Activated naive CD8-positive, alpha-beta T cell treated with anti-CD3 and anti-CD28 coated beads, Interleukin-2, amount 10 ng/mL, durations not matched to agents 7 days and 5 days (primary cell): ENCODE measurements at regions not wholly inside any gene's neighbourhood (a gene's known extent, or its start where the extent isn't known, plus 50 kb on each side); places are given as distances from the start of the nearest gene placed in this dataset.
A peak's percentile ranks its signal among the peaks of the same experiment; 100 is the strongest.

Source experiments
- ATAC-seq: fragments of 150-1000 bp; cut with Tn5 transposase; one replicate; pipeline ENCODE4 v1.10.0; 2021; ENCODE audit warnings: low read depth, moderate library complexity
- POLR2A ChIA-PET: fragments of 350-600 bp; sonication (Branson Sonifier 250); formaldehyde crosslinking; loops from one replicate; lab custom pipeline; 2021; ENCODE audit warnings: antibody characterized with exemption; lab: Charles Lee
- DNase-seq: peaks from one replicate; pipeline ENCODE4 v3.0.0; 2021
- H3K27ac Mint-ChIP-seq: one replicate; pipeline ENCODE4 v1.8.0; 2022; ENCODE audit warnings: mild to moderate bottlenecking, mixed read lengths
- H3K27me3 Mint-ChIP-seq: one replicate; pipeline ENCODE4 v1.8.0; 2022; ENCODE audit warnings: mild to moderate bottlenecking, moderate library complexity, mixed read lengths
- H3K36me3 Mint-ChIP-seq: one replicate; pipeline ENCODE4 v1.8.0; 2021; ENCODE audit warnings: mild to moderate bottlenecking, mixed read lengths
- H3K4me1 Mint-ChIP-seq: one replicate; pipeline ENCODE4 v1.8.0; 2021; ENCODE audit warnings: mixed read lengths
- H3K4me3 Mint-ChIP-seq: one replicate; pipeline ENCODE4 v1.8.0; 2022; ENCODE audit warnings: mild to moderate bottlenecking, moderate library complexity, mixed read lengths
- H3K9me3 Mint-ChIP-seq: one replicate; pipeline ENCODE4 v1.8.0; 2021; ENCODE audit warnings: mixed read lengths

DNA sequence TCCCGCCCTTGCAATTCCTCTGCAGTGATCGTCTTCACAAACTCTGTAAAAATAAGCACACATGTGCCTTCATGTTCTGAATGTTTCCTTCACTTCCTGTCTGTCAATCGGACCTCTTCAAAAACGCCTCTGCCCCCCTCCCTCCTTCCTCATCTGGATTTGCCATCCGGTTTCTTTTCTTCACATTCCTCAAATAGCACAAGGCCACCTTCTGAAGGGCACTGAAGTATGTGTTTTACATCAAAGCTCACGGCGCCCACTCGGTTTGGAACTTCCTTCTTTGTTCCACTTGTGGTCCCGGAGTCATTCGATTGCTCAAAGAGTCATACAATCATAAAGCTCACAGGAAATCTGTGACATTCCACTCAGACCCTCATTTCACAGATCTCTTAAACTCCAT lies 758.1 kb upstream of the SALL3 start:
- H3K27ac Mint-ChIP-seq, result no peak overlapping the region

DNA sequence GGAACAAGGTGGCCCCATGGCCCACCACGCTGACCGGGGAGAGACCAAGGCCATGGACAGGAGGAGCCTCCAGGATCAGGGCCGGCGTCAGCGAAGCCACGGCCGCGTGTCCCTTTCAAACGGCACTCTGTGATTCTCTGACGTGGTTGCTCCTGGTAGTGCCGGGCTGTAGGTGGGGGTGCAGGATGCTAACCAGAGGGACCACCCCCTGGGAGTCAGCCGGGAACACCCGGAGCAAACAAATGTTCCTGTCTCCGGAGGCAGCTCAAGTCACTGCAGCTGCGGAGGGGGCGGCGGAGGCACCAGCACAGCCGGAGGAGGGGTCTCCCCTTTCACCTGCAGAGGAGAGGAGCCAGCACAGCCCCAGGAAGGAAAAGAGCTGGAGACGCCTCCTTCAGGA lies 750.6 kb upstream of the SALL3 start:
- Mint-ChIP-seq H3K36me3 (no peaks in the 10 kb centered on the region), H3K27me3 (peaks cover 3% of the 10 kb centered on the region)

More for the DNA sequence above, 758.1 kb upstream of the SALL3 start:
- no peaks in the 10 kb centered on the region for H3K9me3 Mint-ChIP-seq
- POLR2A ChIA-PET, result no interaction called here
- H3K36me3 Mint-ChIP-seq, result no peaks in the 10 kb centered on the region
- no peaks in the 10 kb centered on the region for H3K4me1 Mint-ChIP-seq
- no peak for ATAC-seq
- DNase-seq, result no peak
- peaks cover 3% of the 10 kb centered on the region for H3K27me3 Mint-ChIP-seq
- H3K4me3 Mint-ChIP-seq, result no peak overlapping the region

DNA sequence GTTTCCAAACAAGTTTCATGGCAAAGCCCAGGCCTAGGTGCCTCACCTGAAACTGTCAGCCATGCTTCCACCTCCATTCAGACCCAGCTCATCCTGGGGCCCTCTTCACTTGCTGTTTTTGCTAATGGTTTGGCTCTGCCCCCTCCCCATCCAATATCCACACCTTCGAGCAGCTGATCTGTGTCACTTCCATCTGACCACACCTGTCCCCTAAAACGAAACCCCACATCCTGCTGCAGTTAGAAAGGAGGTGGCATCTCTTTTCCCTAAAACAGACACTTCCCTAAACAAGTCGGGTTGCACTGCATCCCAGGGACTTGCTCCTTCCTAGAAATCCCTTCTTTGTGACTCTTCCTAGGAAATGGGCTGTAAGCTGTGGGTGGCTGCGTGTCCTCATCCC lies 748.7 kb upstream of the SALL3 start:
- H3K36me3 Mint-ChIP-seq, result no peaks in the 10 kb centered on the region
- H3K9me3 Mint-ChIP-seq, result peaks cover 4% of the 10 kb centered on the region
- no peaks in the 10 kb centered on the region for H3K27me3 Mint-ChIP-seq
- H3K4me1 Mint-ChIP-seq, result no peaks in the 10 kb centered on the region
- POLR2A ChIA-PET, result no interaction called here
- H3K27ac Mint-ChIP-seq, result no peak overlapping the region
- ATAC-seq, result no peak
- no peak overlapping the region for H3K4me3 Mint-ChIP-seq
- DNase-seq, result no peak

More for the DNA sequence above, 750.6 kb upstream of the SALL3 start:
- no peak overlapping the region for H3K27ac Mint-ChIP-seq
- H3K4me1 Mint-ChIP-seq, result no peaks in the 10 kb centered on the region
- no peak overlapping the region for H3K4me3 Mint-ChIP-seq
- POLR2A ChIA-PET, result no interaction called here
- H3K9me3 Mint-ChIP-seq, result peaks cover 4% of the 10 kb centered on the region
- DNase-seq (no peak), ATAC-seq (no peak)

DNA sequence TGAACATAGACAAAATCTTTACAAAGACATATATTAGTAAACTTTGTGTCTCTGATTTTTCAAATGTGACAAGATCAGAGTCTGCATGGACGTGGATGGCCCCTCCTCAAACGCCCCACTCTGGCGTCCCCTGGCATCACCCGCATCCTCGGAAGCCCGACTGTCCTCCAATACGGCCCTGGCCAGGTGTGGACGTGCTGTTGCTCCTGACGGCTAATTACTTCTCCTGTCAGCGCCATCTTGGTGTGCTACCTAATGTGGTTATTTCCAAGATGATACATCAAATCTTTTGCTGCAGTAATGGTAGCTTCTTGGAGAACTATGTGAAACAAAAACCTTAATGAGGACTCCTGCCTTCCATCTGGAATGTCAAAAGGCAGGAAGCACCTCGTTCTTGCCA lies 747.4 kb upstream of the SALL3 start:
- H3K4me1 Mint-ChIP-seq, result no peaks in the 10 kb centered on the region
- DNase-seq (no peak), ATAC-seq (no peak)
- H3K9me3 Mint-ChIP-seq, result peaks cover 4% of the 10 kb centered on the region
- no peaks in the 10 kb centered on the region for H3K36me3 Mint-ChIP-seq
- POLR2A ChIA-PET, result no interaction called here
- H3K4me3 Mint-ChIP-seq, result no peak overlapping the region
- H3K27ac Mint-ChIP-seq, result no peak overlapping the region
- H3K27me3 Mint-ChIP-seq, result no peaks in the 10 kb centered on the region

DNA sequence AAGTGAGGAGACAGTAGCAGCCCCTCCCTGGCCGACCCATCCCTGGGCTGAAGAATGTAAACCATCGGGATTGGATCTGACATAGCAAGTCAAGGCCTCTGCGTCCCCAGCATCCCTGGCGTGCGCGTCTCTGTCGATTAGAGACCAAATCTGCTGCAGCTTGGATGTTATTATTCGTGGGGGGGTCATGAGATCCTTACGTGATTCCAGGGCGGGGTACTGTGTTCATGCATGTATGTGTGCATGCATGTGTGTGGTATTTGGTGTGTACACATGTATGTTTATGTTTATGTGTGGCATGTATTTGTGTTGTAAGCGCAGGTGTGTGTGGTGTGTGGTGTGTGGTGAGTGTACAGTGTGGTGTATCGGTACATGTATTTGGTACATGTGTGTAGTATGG lies 741.8 kb upstream of the SALL3 start:
- DNase-seq, result no peak
- peaks cover 2% of the 10 kb centered on the region for H3K4me1 Mint-ChIP-seq
- ATAC-seq, result no peak
- POLR2A ChIA-PET, result no interaction called here
- no peak overlapping the region for H3K4me3 Mint-ChIP-seq
- peaks cover 2% of the 10 kb centered on the region for H3K36me3 Mint-ChIP-seq
- peaks cover 5% of the 10 kb centered on the region for H3K9me3 Mint-ChIP-seq
- no peak overlapping the region for H3K27ac Mint-ChIP-seq
- H3K27me3 Mint-ChIP-seq, result peaks cover under 1% of the 10 kb centered on the region

DNA sequence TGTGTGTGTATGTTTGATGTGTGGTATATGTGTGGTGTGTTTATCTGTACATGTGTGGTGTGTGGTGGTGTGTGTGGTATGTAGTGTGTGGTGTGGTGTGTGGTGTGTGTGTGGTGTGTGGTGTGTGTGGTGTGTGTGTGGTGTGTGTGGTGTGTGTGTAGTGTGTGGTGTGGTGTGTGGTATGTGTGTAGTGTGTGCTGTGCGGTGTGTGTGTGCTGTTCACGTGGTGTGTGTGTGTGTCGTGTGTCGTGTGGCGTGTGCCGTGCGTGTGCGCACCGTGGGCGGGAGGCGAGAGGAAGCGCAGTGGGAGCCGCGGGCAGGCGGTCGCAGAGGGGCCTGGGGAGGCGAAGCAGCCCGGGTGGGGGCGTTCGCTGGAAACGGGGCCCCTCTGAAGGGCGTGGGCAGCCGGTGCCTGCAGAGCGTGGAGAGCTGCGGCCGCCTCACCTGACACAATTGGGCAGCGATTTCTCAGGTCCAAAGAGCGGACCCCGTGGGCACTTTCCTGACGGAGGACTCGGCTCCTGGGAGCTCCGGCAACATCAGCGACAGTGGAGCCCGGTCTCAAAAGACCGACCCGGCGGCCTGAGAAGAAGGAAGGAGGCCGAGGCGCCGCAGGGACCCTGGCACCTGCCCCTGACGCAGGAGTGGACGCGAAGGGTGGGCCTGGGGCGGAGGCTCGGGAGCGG lies 741.1 kb upstream of the SALL3 start:
- peaks cover 5% of the 10 kb centered on the region for H3K9me3 Mint-ChIP-seq
- H3K4me3 Mint-ChIP-seq, result no peak overlapping the region
- ATAC-seq (peak; percentile 33), DNase-seq (no peak)
- POLR2A ChIA-PET, result no interaction called here
- H3K36me3 Mint-ChIP-seq, result peaks cover 2% of the 10 kb centered on the region
- H3K27me3 Mint-ChIP-seq, result peaks cover 2% of the 10 kb centered on the region
- H3K27ac Mint-ChIP-seq, result no peak overlapping the region
- H3K4me1 Mint-ChIP-seq, result peaks cover 2% of the 10 kb centered on the region

DNA sequence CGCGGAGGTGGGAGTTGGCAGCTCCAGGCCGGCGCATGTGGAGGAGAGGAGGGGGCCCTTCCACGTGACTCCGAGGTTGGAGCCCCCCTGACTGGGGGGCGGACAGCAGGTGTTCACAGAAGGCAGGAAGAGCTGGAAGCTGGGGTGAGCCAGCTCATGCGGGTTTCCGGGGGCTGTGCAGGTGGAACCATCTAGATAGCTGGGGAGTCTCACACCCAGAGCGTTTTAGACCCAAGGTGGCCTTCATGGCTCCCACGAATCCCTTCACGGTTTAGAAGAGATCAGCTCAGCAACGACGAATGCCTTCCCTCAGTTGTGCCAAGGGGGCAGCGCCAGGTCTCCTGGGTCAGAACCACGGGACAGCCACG lies 740.5 kb upstream of the SALL3 start:
- DNase-seq, result no peak
- no peak for ATAC-seq
- POLR2A ChIA-PET, result no interaction called here

DNA sequence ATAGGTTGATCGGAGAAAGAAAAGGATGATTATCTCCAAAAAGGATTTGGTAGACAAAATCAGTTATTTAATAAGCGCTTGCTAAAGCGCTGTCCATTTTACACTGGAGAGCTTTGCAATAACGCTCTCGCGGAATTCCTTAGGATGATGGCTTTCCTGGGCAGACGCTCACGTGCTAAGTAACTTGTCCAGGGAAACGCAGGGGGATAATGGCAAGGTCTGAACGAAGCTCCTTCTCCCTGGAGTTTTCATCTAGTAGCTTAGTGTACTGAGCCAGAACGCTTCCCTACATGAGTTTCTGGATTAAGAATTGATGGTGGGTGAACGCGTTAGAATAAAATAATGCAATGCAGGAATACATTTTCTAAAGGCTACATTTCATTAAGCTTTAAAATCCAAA lies 739.5 kb upstream of the SALL3 start:
- Mint-ChIP-seq H3K4me3 (no peak overlapping the region), H3K4me1 (peaks cover 2% of the 10 kb centered on the region), H3K27ac (no peak overlapping the region), H3K9me3 (peaks cover 5% of the 10 kb centered on the region), H3K36me3 (peaks cover 2% of the 10 kb centered on the region), H3K27me3 (peaks cover 2% of the 10 kb centered on the region)
- POLR2A ChIA-PET, result no interaction called here
- ATAC-seq (no peak), DNase-seq (no peak)

More for the DNA sequence above, 740.5 kb upstream of the SALL3 start:
- H3K4me3 Mint-ChIP-seq, result no peak overlapping the region
- H3K36me3 Mint-ChIP-seq, result peaks cover 2% of the 10 kb centered on the region
- H3K4me1 Mint-ChIP-seq, result peaks cover 2% of the 10 kb centered on the region
- no peak overlapping the region for H3K27ac Mint-ChIP-seq
- peaks cover 5% of the 10 kb centered on the region for H3K9me3 Mint-ChIP-seq
- H3K27me3 Mint-ChIP-seq, result peaks cover 2% of the 10 kb centered on the region

DNA sequence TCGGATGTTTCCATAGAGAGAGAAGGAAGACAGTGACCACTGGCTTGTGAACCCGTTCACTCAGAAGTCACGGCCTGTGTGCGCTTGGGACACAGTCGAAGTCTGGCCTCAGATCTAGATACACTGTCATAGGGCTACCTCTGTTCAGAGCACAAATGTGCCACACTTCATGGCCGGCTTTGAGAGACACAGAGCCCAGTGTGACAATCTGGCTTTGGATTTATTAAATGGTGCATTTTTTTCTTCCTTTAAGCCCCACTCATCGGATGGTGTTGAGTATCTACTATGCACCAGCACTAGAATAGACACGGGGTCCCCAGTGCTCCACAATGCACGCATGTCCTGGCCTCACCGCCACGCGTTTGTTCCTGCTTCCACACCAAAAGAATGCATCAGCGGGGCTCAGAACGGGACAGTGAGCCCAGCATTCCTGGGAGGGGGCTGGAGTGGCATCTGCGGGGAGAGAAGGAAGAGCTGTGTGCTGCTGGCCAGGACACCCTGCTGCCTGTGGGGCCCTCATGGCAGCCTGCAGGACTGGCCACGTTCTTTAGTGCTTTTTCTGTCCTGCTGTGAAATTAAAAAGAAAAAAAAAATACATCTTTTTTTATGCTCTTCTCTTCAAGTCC lies 738.9 kb upstream of the SALL3 start:
- ATAC-seq (no peak), DNase-seq (no peak)
- peaks cover 2% of the 10 kb centered on the region for H3K36me3 Mint-ChIP-seq
- H3K4me1 Mint-ChIP-seq, result peaks cover 2% of the 10 kb centered on the region
- peaks cover 5% of the 10 kb centered on the region for H3K9me3 Mint-ChIP-seq
- H3K4me3 Mint-ChIP-seq, result no peak overlapping the region
- H3K27me3 Mint-ChIP-seq, result peaks cover 2% of the 10 kb centered on the region
- POLR2A ChIA-PET, result no interaction called here
- no peak overlapping the region for H3K27ac Mint-ChIP-seq

DNA sequence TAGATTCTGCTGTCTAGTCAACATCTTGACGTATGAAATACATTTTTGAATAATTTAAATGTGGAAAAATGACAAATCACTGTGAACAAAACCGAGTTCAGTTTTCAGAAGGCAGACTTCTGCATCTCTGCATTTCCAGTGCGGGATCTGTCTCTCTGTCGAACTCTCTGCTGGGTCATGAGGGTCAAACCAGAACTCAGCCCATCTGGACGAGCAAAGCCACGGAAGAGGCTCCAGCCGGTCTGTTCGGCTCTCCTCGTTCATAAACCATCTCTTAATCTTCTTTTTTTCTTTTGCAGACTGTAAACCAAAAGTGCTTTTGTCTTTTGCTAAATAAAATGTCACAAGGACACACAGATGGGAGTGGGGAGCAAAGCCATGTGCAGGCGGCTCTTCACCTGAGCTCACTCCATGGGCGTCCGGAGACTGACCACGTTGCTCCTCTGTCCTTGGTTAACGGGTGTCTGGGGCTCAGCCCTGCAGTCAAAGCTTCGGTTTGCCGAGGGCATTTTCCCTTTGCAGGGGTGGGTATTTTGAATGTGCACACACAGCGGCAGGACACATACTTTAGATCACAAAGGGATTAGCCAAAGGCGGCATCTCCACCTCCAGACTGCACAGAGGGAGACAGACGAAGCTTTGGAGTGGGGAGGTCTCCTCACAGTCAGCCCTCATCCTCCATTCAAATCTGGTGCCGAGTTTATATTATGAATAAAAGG lies 737.9 kb upstream of the SALL3 start:
- peaks cover 2% of the 10 kb centered on the region for H3K36me3 Mint-ChIP-seq
- no peak for ATAC-seq
- H3K27me3 Mint-ChIP-seq, result peaks cover 2% of the 10 kb centered on the region
- peaks cover 5% of the 10 kb centered on the region for H3K9me3 Mint-ChIP-seq
- H3K4me1 Mint-ChIP-seq, result peaks cover 2% of the 10 kb centered on the region
- POLR2A ChIA-PET, result no interaction called here
- H3K4me3 Mint-ChIP-seq, result no peak overlapping the region
- no peak for DNase-seq
- H3K27ac Mint-ChIP-seq, result no peak overlapping the region

DNA sequence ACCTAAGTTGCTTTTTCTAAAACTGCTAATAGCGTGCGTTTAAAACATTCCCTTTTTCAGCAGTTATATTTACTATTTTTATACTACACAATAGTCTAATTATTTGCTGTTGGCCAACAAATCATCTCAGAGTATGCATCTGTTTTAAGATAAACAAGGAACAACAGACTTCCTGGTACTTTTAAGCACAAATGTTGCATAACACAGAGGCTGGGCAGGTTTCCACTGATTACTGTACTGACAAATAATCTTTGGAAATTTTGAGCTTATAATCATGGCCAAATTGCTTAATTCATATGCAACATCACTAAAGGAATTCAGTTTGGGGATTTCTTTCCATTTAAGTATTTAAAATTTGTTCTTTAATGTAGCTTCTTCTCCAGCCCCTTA lies 737.4 kb upstream of the SALL3 start:
- H3K9me3 Mint-ChIP-seq, result peaks cover 5% of the 10 kb centered on the region
- DNase-seq (no peak), ATAC-seq (no peak)
- H3K36me3 Mint-ChIP-seq, result peaks cover 2% of the 10 kb centered on the region
- H3K4me1 Mint-ChIP-seq, result peaks cover 2% of the 10 kb centered on the region
- POLR2A ChIA-PET, result no interaction called here
- peaks cover 2% of the 10 kb centered on the region for H3K27me3 Mint-ChIP-seq
- no peak overlapping the region for H3K27ac Mint-ChIP-seq
- no peak overlapping the region for H3K4me3 Mint-ChIP-seq

DNA sequence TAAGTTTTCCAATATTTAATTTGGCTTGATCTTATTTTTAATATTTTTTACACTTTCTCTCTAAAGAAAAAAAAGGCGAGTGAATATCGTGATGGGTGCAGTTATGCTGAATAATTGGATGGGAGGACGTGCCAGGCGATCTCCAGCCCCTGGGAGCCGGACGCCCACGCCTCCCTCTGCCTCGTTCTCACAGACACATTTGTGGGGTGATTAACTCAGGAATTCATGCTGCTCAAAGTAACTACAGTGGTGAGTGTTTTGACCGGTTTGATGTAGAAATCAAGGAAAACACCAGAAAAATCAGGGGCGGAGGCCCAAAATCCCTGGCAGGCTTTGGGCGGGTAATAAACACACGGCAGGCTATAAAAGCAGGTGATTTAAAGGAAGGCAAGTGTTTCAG lies 736.8 kb upstream of the SALL3 start:
- Mint-ChIP-seq H3K36me3 (peaks cover 2% of the 10 kb centered on the region), H3K4me3 (no peak overlapping the region), H3K27me3 (peaks cover 2% of the 10 kb centered on the region), H3K4me1 (peaks cover 2% of the 10 kb centered on the region), H3K27ac (no peak overlapping the region), H3K9me3 (peaks cover 5% of the 10 kb centered on the region)
- DNase-seq, result no peak
- POLR2A ChIA-PET, result no interaction called here
- no peak for ATAC-seq

DNA sequence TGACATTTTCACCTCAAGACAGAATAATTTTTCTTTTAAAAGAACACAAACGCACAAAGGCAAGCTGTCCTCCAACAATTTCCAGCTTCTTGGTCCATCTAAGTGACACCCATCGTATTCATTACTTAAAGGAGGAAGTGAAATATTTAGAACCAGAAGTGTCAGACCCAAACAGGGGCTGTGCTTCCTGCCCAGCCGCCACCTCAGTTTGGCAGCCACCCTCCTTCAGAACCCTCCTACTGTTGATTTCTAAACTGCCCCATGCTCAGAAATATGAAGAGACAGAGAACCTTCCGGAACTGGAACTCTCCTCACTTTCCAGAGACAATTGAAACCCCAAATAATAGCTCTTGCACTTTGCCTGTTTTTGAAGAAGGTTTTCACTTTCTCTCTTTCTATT lies 734.8 kb upstream of the SALL3 start:
- H3K9me3 Mint-ChIP-seq, result no peaks in the 10 kb centered on the region
- H3K4me3 Mint-ChIP-seq, result no peak overlapping the region
- H3K27ac Mint-ChIP-seq, result no peak overlapping the region
- POLR2A ChIA-PET, result no interaction called here
- DNase-seq, result no peak
- no peaks in the 10 kb centered on the region for H3K36me3 Mint-ChIP-seq
- no peaks in the 10 kb centered on the region for H3K4me1 Mint-ChIP-seq
- peaks cover 2% of the 10 kb centered on the region for H3K27me3 Mint-ChIP-seq
- no peak for ATAC-seq

DNA sequence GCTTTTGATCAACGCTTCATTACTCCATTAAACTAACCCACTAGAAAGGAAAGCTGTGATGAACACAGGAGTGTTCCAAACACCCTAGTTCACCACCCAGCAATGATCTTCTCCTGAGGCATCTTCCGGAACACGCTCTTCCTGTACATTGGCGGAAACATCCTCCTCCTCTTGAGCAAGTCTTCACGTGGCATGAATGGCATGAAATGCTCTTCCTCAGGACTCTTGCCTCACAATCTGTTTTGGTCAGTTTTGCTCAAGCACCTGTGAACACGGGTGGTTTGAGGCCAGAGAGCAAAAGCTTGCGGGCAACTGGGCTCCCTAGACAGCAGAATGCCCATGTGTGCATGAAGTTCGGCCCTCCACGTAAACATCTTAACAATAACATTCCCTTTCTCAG lies 734.2 kb upstream of the SALL3 start:
- POLR2A ChIA-PET, result no interaction called here
- ATAC-seq, result no peak
- Mint-ChIP-seq H3K9me3 (no peaks in the 10 kb centered on the region), H3K4me1 (no peaks in the 10 kb centered on the region), H3K4me3 (no peak overlapping the region), H3K36me3 (no peaks in the 10 kb centered on the region), H3K27ac (no peak overlapping the region), H3K27me3 (peaks cover 2% of the 10 kb centered on the region)
- no peak for DNase-seq
